H9 (cell line): ENCODE measurements at regions not wholly inside any gene's neighbourhood (a gene's known extent, or its start where the extent isn't known, plus 50 kb on each side); places are given as distances from the start of the nearest gene placed in this dataset.

ENCODE experiments used
- DNase-seq: peaks from one replicate; pipeline ENCODE4 v3.0.0-alpha.2; 2017
- H2AFZ ChIP-seq: one replicate; pipeline ENCODE4 v1.6.1; 2013; ENCODE audit warnings: mild to moderate bottlenecking, low read length, control low read depth, moderate library complexity
- H2AK5ac ChIP-seq: 2 replicates; pipeline ENCODE4 v1.6.1; 2013; ENCODE audit warnings: low read length, control low read depth, mixed read lengths; ENCODE audit not compliant: insufficient read length
- H2BK120ac ChIP-seq: one replicate; pipeline ENCODE4 v1.6.1; 2013; ENCODE audit warnings: low read depth, mild to moderate bottlenecking, low read length, control low read depth, inconsistent platforms; ENCODE audit not compliant: poor library complexity, severe bottlenecking
- H2BK12ac ChIP-seq: 2 replicates; pipeline ENCODE4 v1.6.1; 2013; ENCODE audit warnings: low read length, control low read depth, mixed read lengths, low read depth; ENCODE audit not compliant: insufficient read length
- H2BK15ac ChIP-seq: 2 replicates; pipeline ENCODE4 v1.6.1; 2013; ENCODE audit warnings: low read depth, low read length, control low read depth
- H2BK20ac ChIP-seq: one replicate; pipeline ENCODE4 v1.6.1; 2013; ENCODE audit warnings: low read depth, mild to moderate bottlenecking, low read length, control low read depth, inconsistent platforms; ENCODE audit not compliant: poor library complexity, severe bottlenecking
- H2BK5ac ChIP-seq: 2 replicates; pipeline ENCODE4 v1.6.1; 2013; ENCODE audit warnings: low read length, control low read depth, mixed read lengths; ENCODE audit not compliant: insufficient read length
- H3K14ac ChIP-seq: 2 replicates; pipeline ENCODE4 v1.6.1; 2013; ENCODE audit warnings: low read length, control low read depth; ENCODE audit not compliant: insufficient read depth
- H3K18ac ChIP-seq: 2 replicates; pipeline ENCODE4 v1.6.1; 2013; ENCODE audit warnings: low read depth, mild to moderate bottlenecking, mixed read lengths, low read length, control low read depth; ENCODE audit not compliant: insufficient read length
- H3K23ac ChIP-seq: 2 replicates; pipeline ENCODE4 v1.6.1; 2013; ENCODE audit warnings: low read length, control low read depth, mixed read lengths, low read depth; ENCODE audit not compliant: insufficient read length
- H3K23me2 ChIP-seq: 2 replicates; pipeline ENCODE4 v1.6.1; 2013; ENCODE audit warnings: low read depth, mild to moderate bottlenecking, mixed read lengths, low read length, control low read depth; ENCODE audit not compliant: insufficient read length, poor library complexity, severe bottlenecking
- H3K27ac ChIP-seq: 2 replicates; pipeline ENCODE4 v1.5.1; 2013; ENCODE audit warnings: low read length, control low read depth, mixed read lengths, low read depth; ENCODE audit not compliant: insufficient read length
- H3K27me3 ChIP-seq: 2 replicates; pipeline ENCODE4 v1.6.1; 2013; ENCODE audit warnings: low read length, control low read depth, inconsistent platforms; ENCODE audit not compliant: insufficient read depth
- H3K4ac ChIP-seq: 2 replicates; pipeline ENCODE4 v1.6.1; 2013; ENCODE audit warnings: low read depth, mild to moderate bottlenecking, control low read depth, inconsistent platforms, low read length, moderate library complexity
- H3K4me1 ChIP-seq: 2 replicates; pipeline ENCODE4 v1.6.1; 2013; ENCODE audit warnings: low read length, control low read depth, inconsistent platforms; ENCODE audit not compliant: insufficient read depth
- H3K4me2 ChIP-seq: 2 replicates; pipeline ENCODE4 v1.6.1; 2013; ENCODE audit warnings: low read length, control low read depth, mixed read lengths; ENCODE audit not compliant: insufficient read length, insufficient read depth
- H3K56ac ChIP-seq: 2 replicates; pipeline ENCODE4 v1.6.1; 2013; ENCODE audit warnings: low read depth, mild to moderate bottlenecking, mixed read lengths, low read length, control low read depth; ENCODE audit not compliant: insufficient read length
- H3K79me1 ChIP-seq: 2 replicates; pipeline ENCODE4 v1.6.1; 2013; ENCODE audit warnings: low read depth, mild to moderate bottlenecking, moderate library complexity, low read length, control low read depth, inconsistent platforms; ENCODE audit not compliant: insufficient read depth, poor library complexity, severe bottlenecking
- H3K79me2 ChIP-seq: 2 replicates; pipeline ENCODE4 v1.6.1; 2013; ENCODE audit warnings: low read length, control low read depth, inconsistent platforms; ENCODE audit not compliant: insufficient read depth
- H3K9ac ChIP-seq: 2 replicates; pipeline ENCODE4 v1.6.1; 2013; ENCODE audit warnings: low read length, control low read depth, mixed read lengths; ENCODE audit not compliant: insufficient read length; ENCODE audit errors: extremely low read depth
- H3K9me3 ChIP-seq: one replicate; pipeline ENCODE4 v1.6.1; 2013; ENCODE audit warnings: low read depth, low read length, inconsistent platforms; ENCODE audit not compliant: control insufficient read depth
- H3T11ph ChIP-seq: one replicate; pipeline ENCODE4 v1.6.1; 2013; ENCODE audit warnings: mild to moderate bottlenecking, low read length, control low read depth, inconsistent platforms
- H4K20me1 ChIP-seq: one replicate; pipeline ENCODE4 v1.6.1; 2013; ENCODE audit not compliant: control insufficient read depth, insufficient read length, insufficient read depth
- H4K5ac ChIP-seq: 2 replicates; pipeline ENCODE4 v1.6.1; 2013; ENCODE audit warnings: low read depth, mild to moderate bottlenecking, mixed read lengths, low read length, control low read depth; ENCODE audit not compliant: insufficient read length
- H4K8ac ChIP-seq: replicated peaks from 2 replicates; pipeline ENCODE4 v1.6.1; 2013; ENCODE audit warnings: low read length, control low read depth, mixed read lengths, low read depth; ENCODE audit not compliant: insufficient read length
- H4K91ac ChIP-seq: 2 replicates; pipeline ENCODE4 v1.6.1; 2013; ENCODE audit warnings: low read depth, mild to moderate bottlenecking, moderate library complexity, mixed read lengths, low read length, control low read depth; ENCODE audit not compliant: insufficient read length
- H3K27ac Mint-ChIP-seq, 3 experiments: 2 replicates in 2 of 3; 3 replicates in 1 of 3; pipeline ENCODE4 v1.8.0; 2020 to 2021; ENCODE audit warnings: mixed read lengths in 3 of 3, mild to moderate bottlenecking in 1 of 3, moderate library complexity in 1 of 3
- H3K27me3 Mint-ChIP-seq: 2 replicates; pipeline ENCODE4 v1.8.0; 2021; ENCODE audit warnings: low read depth, mild to moderate bottlenecking, moderate library complexity, mixed read lengths
- H3K36me3 Mint-ChIP-seq, 3 experiments: 2 replicates in 2 of 3; 3 replicates in 1 of 3; pipeline ENCODE4 v1.8.0; 2020 to 2021; ENCODE audit warnings: low read depth in 3 of 3, mixed read lengths in 3 of 3; ENCODE audit not compliant: insufficient read depth in 1 of 3
- H3K4me1 Mint-ChIP-seq, 2 experiments: 2 replicates each; pipeline ENCODE4 v1.8.0; 2020; ENCODE audit warnings: mixed read lengths in 2 of 2
- H3K4me3 Mint-ChIP-seq, 2 experiments: 2 replicates in 1 of 2; 3 replicates in 1 of 2; pipeline ENCODE4 v1.8.0; 2020 to 2021; ENCODE audit warnings: mild to moderate bottlenecking in 2 of 2, mixed read lengths in 2 of 2, moderate library complexity in 1 of 2
- H3K9me3 Mint-ChIP-seq, 2 experiments: 2 replicates in 1 of 2; 3 replicates in 1 of 2; pipeline ENCODE4 v1.8.0; 2020; ENCODE audit warnings: mild to moderate bottlenecking in 2 of 2, mixed read lengths in 2 of 2, moderate library complexity in 1 of 2
- CTCF ChIP-seq: fragments of 200-600 bp; sonication (generic); conservative IDR thresholded peaks from 3 replicates; pipeline ENCODE4 v1.8.0; 2021; ENCODE audit warnings: antibody characterized with exemption, mild to moderate bottlenecking
- WGBS: extraction: QIAGEN DNeasy Blood & Tissue Kit; methylation state at CpG from one replicate; pipeline ENCODE4 v1.1.7; 2013; ENCODE audit warnings: missing lambda C conversion rate, low lambda C conversion rate, mixed read lengths; ENCODE audit not compliant: insufficient read length; ENCODE audit errors: extremely low coverage; 5-methylcytosine and 5-hydroxymethylcytosine counted together

GRCh38 chr2:215833531-215834162 lies 179.7 kb downstream of the MREG start:
- Histone ChIP-seq H2BK15ac (no peak overlapping the region), H4K8ac (no peak overlapping the region), H3K27me3 (no peaks in the 10 kb centered on the region), H2BK120ac (no peak overlapping the region), H3K56ac (no peak overlapping the region), H3K27ac (no peak overlapping the region), H2BK5ac (no peak overlapping the region), H3K9me3 (no peaks in the 10 kb centered on the region), H3K18ac (peak overlapping the region; percentile 47), H3K23me2 (no peaks in the 10 kb centered on the region), H3K9ac (no peak overlapping the region), H3K79me2 (no peaks in the 10 kb centered on the region), H3K4me2 (no peak overlapping the region), H4K20me1 (no peaks in the 10 kb centered on the region), H3T11ph (no peak overlapping the region), H3K4ac (no peak overlapping the region), H3K14ac (no peak overlapping the region), H4K5ac (no peak overlapping the region), H2AFZ (no peak overlapping the region), H3K23ac (no peak overlapping the region), H2AK5ac (no peak overlapping the region), H3K79me1 (no peaks in the 10 kb centered on the region), H2BK20ac (no peak overlapping the region), H4K91ac (no peak overlapping the region), H2BK12ac (no peak overlapping the region), H3K4me1 (no peaks in the 10 kb centered on the region; the same call in 1 of the 2 replicates)
- H3K4me3 Mint-ChIP-seq = no peak overlapping the region
- no peak overlapping the region for H3K27ac Mint-ChIP-seq
- no peaks in the 10 kb centered on the region for H3K36me3 Mint-ChIP-seq
- no peak for TF ChIP-seq CTCF
- no peaks in the 10 kb centered on the region for H3K27me3 Mint-ChIP-seq
- H3K9me3 Mint-ChIP-seq = no peaks in the 10 kb centered on the region
- no CpG with 5 or more reads among the region's 5 CpGs for WGBS
- DNase-seq = no peak
- peaks cover 0 to 6% of the 10 kb centered on the region in 2 experiments; a peak in 2 of 4 replicates for H3K4me1 Mint-ChIP-seq
